K562 (cell line): ENCODE measurements at regions not wholly inside any gene's neighbourhood (a gene's known extent, or its start where the extent isn't known, plus 50 kb on each side); places are given as distances from the start of the nearest gene placed in this dataset.

Experiments
- CHD7 ChIP-seq: fragments of 200-600 bp; sonication (generic); IDR thresholded peaks from one replicate; pipeline ENCODE4 v1.6.1; 2012; ENCODE audit warnings: mild to moderate bottlenecking, low read depth, low read length, inconsistent platforms
- CREB1 ChIP-seq, 2 experiments: sonication (generic) in 1 of 2; formaldehyde crosslinking in 1 of 2; IDR thresholded peaks; 2 replicates each; pipeline versions ENCODE4 v1.6.1 to v1.8.0; 2012 to 2022; ENCODE audit warnings: inconsistent platforms in 1 of 2, mild to moderate bottlenecking in 1 of 2, missing genetic modification reagents in 1 of 2, moderate library complexity in 1 of 2
- EP300 ChIP-seq: IDR thresholded peaks from 2 replicates; pipeline ENCODE4 v1.6.1; 2012; ENCODE audit warnings: low read length, improper control_type of control experiment
- EZH2 ChIP-seq: IDR thresholded peaks from 2 replicates; pipeline ENCODE4 v1.6.1; 2012; ENCODE audit warnings: low read depth, mild to moderate bottlenecking, inconsistent platforms, low read length, borderline replicate concordance
- FIP1L1 ChIP-seq: fragments of 200-400 bp; formaldehyde crosslinking; IDR thresholded peaks from 2 replicates; pipeline ENCODE4 v1.6.1; 2018; ENCODE audit warnings: mild to moderate bottlenecking, low read depth, low read length; ENCODE audit not compliant: poor library complexity, severe bottlenecking
- GTF3C2 ChIP-seq: IDR thresholded peaks from 3 replicates; pipeline ENCODE4 v1.6.1; 2011; ENCODE audit warnings: borderline replicate concordance, mild to moderate bottlenecking, moderate library complexity; ENCODE audit not compliant: insufficient read length; ENCODE audit errors: extremely low read depth
- HOXB6 ChIP-seq: fragments of 250-450 bp; sonication (Bioruptor Pico); IDR thresholded peaks from 2 replicates; pipeline ENCODE4 v1.5.1; 2022; ENCODE audit warnings: mild to moderate bottlenecking, borderline replicate concordance
- NFE2 ChIP-seq: IDR thresholded peaks from 2 replicates; pipeline ENCODE4 v1.6.1; 2014; ENCODE audit warnings: antibody characterized with exemption, low read depth
- RAD21 ChIP-seq, 2 experiments: fragments of 250-450 bp in 1 of 2; fragments of 450-650 bp in 1 of 2; sonication (Bioruptor Pico) in 1 of 2; formaldehyde crosslinking in 1 of 2; IDR thresholded peaks in 1 of 2; conservative IDR thresholded peaks in 1 of 2; 2 replicates each; pipeline versions ENCODE4 v1.4.0 to v1.8.0; 2020 to 2022; ENCODE audit warnings: mild to moderate bottlenecking in 2 of 2, moderate library complexity in 1 of 2
- SRF ChIP-seq, 2 experiments: fragments of 250-450, 450-650 bp in 1 of 2; sonication (Bioruptor Pico) in 1 of 2; sonication (generic) in 1 of 2; formaldehyde crosslinking; IDR thresholded peaks; 2 replicates each; pipeline versions ENCODE4 v1.5.0 to v1.5.1; 2020 to 2022; ENCODE audit warnings: mild to moderate bottlenecking in 1 of 2, missing genetic modification reagents in 1 of 2
- ZBED1 ChIP-seq: IDR thresholded peaks from 2 replicates; pipeline ENCODE4 v1.6.1; 2014
- ZNF644 ChIP-seq: fragments of 200-800 bp; sonication (Bioruptor generic); IDR thresholded peaks from 2 replicates; pipeline ENCODE4 v1.6.1; 2016; ENCODE audit warnings: low read depth, missing genetic modification characterization, missing compliant biosample characterization
- TF ChIP-seq, protein P1 (sequence below), 2 experiments: fragments of 450-650 bp; formaldehyde crosslinking in 1 of 2; IDR thresholded peaks; 2 replicates each; pipeline versions ENCODE4 v1.4.0 to v1.6.1; 2014 to 2020; ENCODE audit warnings: mild to moderate bottlenecking in 2 of 2, borderline replicate concordance in 1 of 2, low read depth in 1 of 2

- TF ChIP-seq FIP1L1, result no peak
- TF ChIP-seq, protein P1, sequence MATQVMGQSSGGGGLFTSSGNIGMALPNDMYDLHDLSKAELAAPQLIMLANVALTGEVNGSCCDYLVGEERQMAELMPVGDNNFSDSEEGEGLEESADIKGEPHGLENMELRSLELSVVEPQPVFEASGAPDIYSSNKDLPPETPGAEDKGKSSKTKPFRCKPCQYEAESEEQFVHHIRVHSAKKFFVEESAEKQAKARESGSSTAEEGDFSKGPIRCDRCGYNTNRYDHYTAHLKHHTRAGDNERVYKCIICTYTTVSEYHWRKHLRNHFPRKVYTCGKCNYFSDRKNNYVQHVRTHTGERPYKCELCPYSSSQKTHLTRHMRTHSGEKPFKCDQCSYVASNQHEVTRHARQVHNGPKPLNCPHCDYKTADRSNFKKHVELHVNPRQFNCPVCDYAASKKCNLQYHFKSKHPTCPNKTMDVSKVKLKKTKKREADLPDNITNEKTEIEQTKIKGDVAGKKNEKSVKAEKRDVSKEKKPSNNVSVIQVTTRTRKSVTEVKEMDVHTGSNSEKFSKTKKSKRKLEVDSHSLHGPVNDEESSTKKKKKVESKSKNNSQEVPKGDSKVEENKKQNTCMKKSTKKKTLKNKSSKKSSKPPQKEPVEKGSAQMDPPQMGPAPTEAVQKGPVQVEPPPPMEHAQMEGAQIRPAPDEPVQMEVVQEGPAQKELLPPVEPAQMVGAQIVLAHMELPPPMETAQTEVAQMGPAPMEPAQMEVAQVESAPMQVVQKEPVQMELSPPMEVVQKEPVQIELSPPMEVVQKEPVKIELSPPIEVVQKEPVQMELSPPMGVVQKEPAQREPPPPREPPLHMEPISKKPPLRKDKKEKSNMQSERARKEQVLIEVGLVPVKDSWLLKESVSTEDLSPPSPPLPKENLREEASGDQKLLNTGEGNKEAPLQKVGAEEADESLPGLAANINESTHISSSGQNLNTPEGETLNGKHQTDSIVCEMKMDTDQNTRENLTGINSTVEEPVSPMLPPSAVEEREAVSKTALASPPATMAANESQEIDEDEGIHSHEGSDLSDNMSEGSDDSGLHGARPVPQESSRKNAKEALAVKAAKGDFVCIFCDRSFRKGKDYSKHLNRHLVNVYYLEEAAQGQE (IDR thresholded peaks at IDR 0.05; ENCODE audit: borderline replicate concordance), result no peak
- TF ChIP-seq, protein P1 (CRISPR knock-in tag; IDR thresholded peaks at IDR 0.05; ENCODE audit: low read depth), result no peak
- no peak for TF ChIP-seq ZBED1
- TF ChIP-seq NFE2, result no peak
- no peak for TF ChIP-seq EP300
- no peak for TF ChIP-seq CREB1 (IDR thresholded peaks at IDR 0.05)
- TF ChIP-seq CREB1 (CRISPR knock-in tag; IDR thresholded peaks at IDR 0.05), result no peak
- TF ChIP-seq EZH2, result no peak
- TF ChIP-seq CHD7, result no peak
- no peak for TF ChIP-seq ZNF644 (tag)
- TF ChIP-seq RAD21 (CRISPR knock-in tag; conservative IDR thresholded peaks at IDR 0.05 in 1 of 2, IDR thresholded peaks at IDR 0.05 in 1 of 2), result no peak
- no peak for TF ChIP-seq HOXB6 (CRISPR knock-in tag)
- TF ChIP-seq SRF (CRISPR knock-in tag; IDR thresholded peaks at IDR 0.05), result no peak
- TF ChIP-seq GTF3C2, result no peak
Measured at GRCh38 chr5:39750661-39751060, 325.9 kb upstream of the DAB2 start.
